Hematopoietic multipotent progenitor cell treated with erythropoietin and hydrocortisone succinate and interleukin-3 and kit ligand, for 15 days (in vitro differentiated cells): ENCODE measurements at regions not wholly inside any gene's neighbourhood (a gene's known extent, or its start where the extent isn't known, plus 50 kb on each side); places are given as distances from the start of the nearest gene placed in this dataset.
"Not testable (repeated sequence)": the region's sequence is repeated elsewhere in the genome, so short reads cannot be mapped to it uniquely, and the experiment has no call there.

ENCODE experiments used
- DNase-seq: peaks from one replicate; pipeline ENCODE4 v3.0.0-alpha.2; 2015; ENCODE audit warnings: low spot score

GRCh38 chr16:90220315-90220714 is 143.2 kb upstream of the PRDM7 start:
- not testable (repeated sequence) for DNase-seq

GRCh38 chr16:90175610-90176009 is 98.5 kb upstream of the PRDM7 start:
- not testable (repeated sequence) for DNase-seq

- DNase-seq = not testable (repeated sequence)
Observed at GRCh38 chr16:90171626-90172025, 94.5 kb upstream of the PRDM7 start.

DNA sequence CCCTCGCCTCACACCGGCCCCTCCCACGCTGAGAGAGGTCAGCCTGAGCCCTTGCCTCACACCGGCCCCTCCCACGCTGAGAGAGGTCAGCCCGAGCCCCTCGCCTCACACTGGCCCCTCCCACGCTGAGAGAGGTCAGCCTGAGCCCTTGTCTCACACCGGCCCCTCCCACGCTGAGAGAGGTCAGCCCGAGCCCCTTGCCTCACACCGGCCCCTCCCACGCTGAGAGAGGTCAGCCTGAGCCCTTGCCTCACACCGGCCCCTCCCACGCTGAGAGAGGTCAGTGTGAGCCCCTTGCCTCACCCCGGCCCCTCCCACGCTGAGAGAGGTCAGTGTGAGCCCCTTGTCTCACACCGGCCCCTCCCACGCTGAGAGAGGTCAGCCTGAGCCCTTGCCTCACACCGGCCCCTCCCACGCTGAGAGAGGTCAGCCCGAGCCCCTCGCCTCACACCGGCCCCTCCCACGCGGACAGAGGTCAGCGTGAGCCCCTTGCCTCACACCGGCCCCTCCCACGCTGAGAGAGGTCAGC is 92.1 kb upstream of the PRDM7 start:
- not testable (repeated sequence) for DNase-seq

- peak; percentile 1 for DNase-seq
Observed at GRCh38 chr16:90168349-90169126, 91.4 kb upstream of the PRDM7 start.

DNA sequence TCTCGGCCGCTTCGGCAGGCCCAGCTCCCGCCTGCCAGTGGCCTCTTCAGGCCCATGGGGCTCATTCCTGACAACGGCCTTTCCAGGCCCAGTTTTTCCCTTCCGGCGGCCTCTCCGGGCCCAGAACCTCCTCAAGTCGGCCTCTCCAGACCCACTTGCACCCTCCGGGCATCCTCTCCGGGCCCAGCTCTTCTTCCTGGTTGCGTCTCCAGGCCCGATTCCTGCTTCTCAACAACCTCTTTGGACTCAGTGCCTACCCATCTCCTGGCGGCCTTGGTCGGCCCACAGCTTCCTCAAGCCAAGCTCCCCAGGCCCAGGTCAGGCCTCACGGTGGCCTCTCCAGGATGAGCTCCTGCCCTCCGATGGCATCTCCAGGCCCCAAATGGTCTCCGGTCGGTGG is 90.6 kb upstream of the PRDM7 start:
- not testable (repeated sequence) for DNase-seq

DNA sequence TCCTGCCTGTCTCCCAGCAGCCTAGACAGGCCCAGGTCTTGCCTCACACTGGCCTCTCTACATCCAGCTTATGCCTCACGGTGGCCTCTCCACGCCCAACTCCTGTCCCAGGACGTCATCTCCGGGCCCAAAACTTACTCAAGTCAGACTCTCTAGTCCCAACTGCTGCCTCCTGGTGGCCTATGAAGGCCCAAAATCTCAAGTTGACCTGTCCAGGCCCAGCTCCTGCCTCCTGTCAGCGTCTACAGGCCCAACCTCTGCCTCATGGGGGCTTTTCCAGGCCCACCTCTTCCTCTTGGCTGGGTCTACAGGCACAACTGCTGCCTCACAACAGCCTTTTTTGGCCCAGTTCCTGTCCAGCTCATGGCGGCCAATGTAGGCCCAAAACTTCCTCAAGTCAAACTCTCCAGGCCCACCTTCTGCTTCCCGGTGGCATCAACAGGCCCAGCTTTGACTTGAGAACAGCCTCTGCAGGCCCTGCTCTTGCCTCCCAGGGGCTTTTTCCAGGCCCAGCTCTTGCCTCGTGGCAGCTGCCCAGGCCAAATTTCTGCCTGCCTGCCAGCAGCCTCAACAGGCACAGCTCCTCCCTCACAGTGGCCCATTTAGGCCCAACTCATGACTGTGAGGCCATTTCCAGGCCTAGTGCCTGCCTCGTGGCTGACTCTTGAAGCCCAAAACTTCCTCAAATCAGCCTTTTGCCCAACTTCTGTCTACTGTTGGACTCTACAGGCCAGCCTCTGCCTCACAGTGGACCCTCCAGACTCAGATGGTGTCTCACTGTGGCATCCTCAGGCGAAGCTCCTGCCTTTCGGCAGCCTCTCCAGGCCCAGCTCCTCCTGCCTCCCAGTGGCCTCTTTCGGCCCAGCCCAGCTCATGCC is 89.8 kb upstream of the PRDM7 start:
- peak; percentile 1 for DNase-seq

GRCh38 chr16:90151027-90151426 is 73.9 kb upstream of the PRDM7 start:
- not testable (repeated sequence) for DNase-seq
